ENCODE measurements at regions not wholly inside any gene's neighbourhood (a gene's known extent, or its start where the extent isn't known, plus 50 kb on each side); places are given as distances from the start of the nearest gene placed in this dataset.

DNA sequence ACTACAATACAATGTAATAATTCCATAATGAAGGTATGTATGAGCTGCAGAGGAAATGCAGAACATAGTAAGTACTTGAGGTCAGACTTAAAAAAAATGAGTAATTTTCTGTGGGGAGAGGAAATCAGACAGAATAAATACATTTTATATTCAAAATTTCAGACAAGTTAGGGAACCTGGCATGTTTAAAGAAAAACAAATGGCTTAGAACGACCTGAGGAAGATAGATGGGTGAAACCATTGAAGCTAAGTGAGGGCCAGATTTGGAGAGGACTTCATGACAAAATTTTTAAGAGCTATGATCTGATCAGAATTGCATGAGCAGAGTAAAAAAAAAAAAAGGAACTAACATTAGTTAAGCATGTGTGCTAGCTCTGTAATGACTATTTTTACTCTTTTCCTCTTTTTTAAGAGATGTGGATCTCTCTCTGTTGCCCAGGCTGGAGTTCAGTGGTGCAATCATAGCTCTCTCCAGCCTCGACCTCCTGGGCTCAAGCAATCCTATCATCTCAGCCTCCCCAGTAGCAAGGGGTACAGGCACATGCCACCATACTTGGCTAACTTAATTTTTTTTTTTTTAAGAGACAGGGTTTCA, 157.6 kb upstream of the PDE3A start:
- TF ChIP-seq, protein P1, sequence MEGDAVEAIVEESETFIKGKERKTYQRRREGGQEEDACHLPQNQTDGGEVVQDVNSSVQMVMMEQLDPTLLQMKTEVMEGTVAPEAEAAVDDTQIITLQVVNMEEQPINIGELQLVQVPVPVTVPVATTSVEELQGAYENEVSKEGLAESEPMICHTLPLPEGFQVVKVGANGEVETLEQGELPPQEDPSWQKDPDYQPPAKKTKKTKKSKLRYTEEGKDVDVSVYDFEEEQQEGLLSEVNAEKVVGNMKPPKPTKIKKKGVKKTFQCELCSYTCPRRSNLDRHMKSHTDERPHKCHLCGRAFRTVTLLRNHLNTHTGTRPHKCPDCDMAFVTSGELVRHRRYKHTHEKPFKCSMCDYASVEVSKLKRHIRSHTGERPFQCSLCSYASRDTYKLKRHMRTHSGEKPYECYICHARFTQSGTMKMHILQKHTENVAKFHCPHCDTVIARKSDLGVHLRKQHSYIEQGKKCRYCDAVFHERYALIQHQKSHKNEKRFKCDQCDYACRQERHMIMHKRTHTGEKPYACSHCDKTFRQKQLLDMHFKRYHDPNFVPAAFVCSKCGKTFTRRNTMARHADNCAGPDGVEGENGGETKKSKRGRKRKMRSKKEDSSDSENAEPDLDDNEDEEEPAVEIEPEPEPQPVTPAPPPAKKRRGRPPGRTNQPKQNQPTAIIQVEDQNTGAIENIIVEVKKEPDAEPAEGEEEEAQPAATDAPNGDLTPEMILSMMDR (conservative IDR thresholded peaks at IDR 0.05 in 1 of 2, IDR thresholded peaks at IDR 0.05 in 1 of 2; ENCODE audit: extremely low read depth in 1 of 2, insufficient read depth in 1 of 2, low read depth in 1 of 2, low read length in 2 of 2) = no peak
- no peak for TF ChIP-seq EZH2 (IDR thresholded peaks at IDR 0.05; ENCODE audit: borderline replicate concordance, low read length)

All from mammary epithelial cell (primary cell).